ENCODE measurements at regions not wholly inside any gene's neighbourhood (a gene's known extent, or its start where the extent isn't known, plus 50 kb on each side); places are given as distances from the start of the nearest gene placed in this dataset.
A peak's percentile ranks its signal among the peaks of the same experiment; 100 is the strongest.

- Histone ChIP-seq H3K4me3 (ENCODE audit: low read depth, low read length) (no peak overlapping the region), H3K4me1 (ENCODE audit: control insufficient read depth, insufficient read depth, low read length) (no peaks in the 10 kb centered on the region), H3K9me3 (ENCODE audit: control insufficient read depth, insufficient read depth, low read depth, low read length) (no peaks in the 10 kb centered on the region), H3K36me3 (ENCODE audit: control insufficient read depth in 2 of 2, insufficient read depth in 1 of 2, low read length in 2 of 2) (no peaks in the 10 kb centered on the region), H3K27ac (ENCODE audit: extremely low read depth, low read depth, low read length) (no peak overlapping the region)
- ChIA-PET CTCF (interaction anchor here (0.8 to 1.4 kb wide), 8 partner anchors 9 to 1023 kb away, joined by 4 to 6 read pairs (median 4); no protein-coding TSS in a partner anchor), POLR2A (no interaction called here)
- TF ChIP-seq YY2 (tag by site-specific recombination; IDR thresholded peaks at IDR 0.05) (no peak), ZFP41 (tag by site-specific recombination; IDR thresholded peaks at IDR 0.05; ENCODE audit: borderline replicate concordance) (no peak), ZNF26 (tag by site-specific recombination; IDR thresholded peaks at IDR 0.05) (no peak), ZNF510 (tag by site-specific recombination; IDR thresholded peaks at IDR 0.05; ENCODE audit: insufficient replicate concordance) (no peak), ZBTB7A (tag by site-specific recombination; IDR thresholded peaks at IDR 0.05; ENCODE audit: low read depth) (no peak), ZNF121 (tag by site-specific recombination; IDR thresholded peaks at IDR 0.05) (no peak), ZNF221 (tag by site-specific recombination; IDR thresholded peaks at IDR 0.05; ENCODE audit: borderline replicate concordance) (no peak), ZNF423 (tag by site-specific recombination; IDR thresholded peaks at IDR 0.05) (no peak), ZNF23 (tag by site-specific recombination; IDR thresholded peaks at IDR 0.05; ENCODE audit: borderline replicate concordance) (no peak), ZNF16 (tag by site-specific recombination; IDR thresholded peaks at IDR 0.05; ENCODE audit: low read depth) (no peak), ZBTB17 (tag by site-specific recombination; IDR thresholded peaks at IDR 0.05) (no peak), ZNF626 (tag by site-specific recombination; IDR thresholded peaks at IDR 0.05) (no peak), ZBTB1 (tag by site-specific recombination; IDR thresholded peaks at IDR 0.05) (no peak), ZNF2 (tag by site-specific recombination; IDR thresholded peaks at IDR 0.05) (no peak), ZFHX2 (tag by site-specific recombination; conservative IDR thresholded peaks at IDR 0.05) (no peak), SETDB1 (IDR thresholded peaks at IDR 0.05; ENCODE audit: insufficient read length, low read length) (no peak), ZSCAN16 (tag by site-specific recombination; IDR thresholded peaks at IDR 0.05) (no peak), ZNF624 (tag by site-specific recombination; IDR thresholded peaks at IDR 0.05) (no peak), ZNF335 (tag by site-specific recombination; conservative IDR thresholded peaks at IDR 0.05) (no peak), AEBP2 (tag by site-specific recombination; IDR thresholded peaks at IDR 0.05; ENCODE audit: borderline replicate concordance) (no peak), KLF8 (tag by site-specific recombination; IDR thresholded peaks at IDR 0.05) (no peak), KLF1 (tag by site-specific recombination; IDR thresholded peaks at IDR 0.05) (no peak), ZNF768 (tag by site-specific recombination; IDR thresholded peaks at IDR 0.05) (no peak), TRIM28 (IDR thresholded peaks at IDR 0.05; ENCODE audit: borderline replicate concordance, low read length) (peak; percentile 33; the same call in 1 of the 2 replicates), ZNF19 (tag by site-specific recombination; IDR thresholded peaks at IDR 0.05; ENCODE audit: low read depth) (no peak), REPIN1 (tag by site-specific recombination; IDR thresholded peaks at IDR 0.05; ENCODE audit: low read depth) (no peak), KLF17 (tag by site-specific recombination; IDR thresholded peaks at IDR 0.05) (no peak), ZNF600 (tag by site-specific recombination; IDR thresholded peaks at IDR 0.05) (no peak), ZNF677 (tag by site-specific recombination; IDR thresholded peaks at IDR 0.05) (no peak), ATF2 (tag by site-specific recombination; IDR thresholded peaks at IDR 0.05; ENCODE audit: low read depth) (peak; percentile 63; the same call in 1 of the 2 replicates), CTCF (tag by site-specific recombination; IDR thresholded peaks at IDR 0.05) (peak; percentile 21; the same call in 1 of the 2 replicates), KLF16 (tag by site-specific recombination; IDR thresholded peaks at IDR 0.05) (no peak), ZNF544 (tag by site-specific recombination; IDR thresholded peaks at IDR 0.05) (no peak), ZNF610 (tag by site-specific recombination; IDR thresholded peaks at IDR 0.05; ENCODE audit: borderline replicate concordance) (no peak)
These were observed 248.0 kb downstream of the CDH26 start for GRCh38 chr20:60206259-60206658.

Measured in HEK293 (cell line).